Cerebellar cortex (tissue), 1 donor: ENCODE measurements at regions not wholly inside any gene's neighbourhood (a gene's known extent, or its start where the extent isn't known, plus 50 kb on each side); places are given as distances from the start of the nearest gene placed in this dataset.
"Not testable (repeated sequence)": the region's sequence is repeated elsewhere in the genome, so short reads cannot be mapped to it uniquely, and the experiment has no call there.

Source experiments
- DNase-seq: peaks from one replicate; pipeline ENCODE4 v3.0.0-alpha.2; 2015; ENCODE audit warnings: low spot score

GRCh38 chr12:25793196-25793595 is 165.3 kb upstream of the RASSF8 start:
- DNase-seq = peak; percentile 52

- no peak for DNase-seq
These were observed 163.9 kb upstream of the RASSF8 start for GRCh38 chr12:25794571-25794970.

GRCh38 chr12:25796523-25797000 is 161.9 kb upstream of the RASSF8 start:
- no peak for DNase-seq

DNA sequence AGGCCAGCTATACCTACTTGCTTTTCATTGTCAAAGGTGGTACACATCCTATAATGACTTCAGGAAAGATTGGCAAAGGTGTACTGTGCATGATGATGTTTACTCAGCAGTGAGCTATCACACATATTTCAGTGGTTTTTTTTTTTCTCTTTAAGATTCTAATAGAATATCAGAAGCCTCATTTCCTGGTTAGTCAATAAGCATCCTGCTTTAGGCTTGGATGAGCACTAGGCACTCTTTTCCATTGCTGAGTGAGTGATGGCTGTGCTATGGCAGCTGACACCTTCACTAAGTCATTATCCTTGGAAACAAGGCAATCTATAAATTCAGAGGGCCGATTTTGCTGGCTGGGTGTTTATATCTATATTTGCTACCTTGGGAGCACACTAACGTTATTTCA is 161.1 kb upstream of the RASSF8 start:
- DNase-seq = no peak

- no peak for DNase-seq
These were observed 160.5 kb upstream of the RASSF8 start for GRCh38 chr12:25797949-25798348.

DNA sequence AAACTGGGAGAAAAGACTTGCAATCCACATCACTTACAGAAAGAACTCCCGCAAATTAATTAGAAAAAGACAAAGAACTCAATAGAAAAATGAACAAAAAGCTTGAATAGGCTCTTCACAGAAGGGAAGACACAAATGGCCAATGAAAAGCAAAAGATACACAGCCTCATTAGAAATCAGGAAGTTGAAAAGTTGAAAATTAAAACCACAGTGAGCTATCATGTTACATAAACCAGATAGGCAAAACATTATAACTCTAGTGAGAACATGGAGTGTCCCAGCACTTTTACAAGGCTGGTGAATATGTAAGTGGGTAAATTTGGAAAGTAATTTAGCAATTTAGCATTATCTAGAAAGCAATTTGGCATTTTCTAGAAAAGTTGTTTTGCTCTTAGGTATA is 158.4 kb upstream of the RASSF8 start:
- DNase-seq = no peak

- DNase-seq = no peak
These were observed 156.7 kb upstream of the RASSF8 start for GRCh38 chr12:25801734-25802133.

DNA sequence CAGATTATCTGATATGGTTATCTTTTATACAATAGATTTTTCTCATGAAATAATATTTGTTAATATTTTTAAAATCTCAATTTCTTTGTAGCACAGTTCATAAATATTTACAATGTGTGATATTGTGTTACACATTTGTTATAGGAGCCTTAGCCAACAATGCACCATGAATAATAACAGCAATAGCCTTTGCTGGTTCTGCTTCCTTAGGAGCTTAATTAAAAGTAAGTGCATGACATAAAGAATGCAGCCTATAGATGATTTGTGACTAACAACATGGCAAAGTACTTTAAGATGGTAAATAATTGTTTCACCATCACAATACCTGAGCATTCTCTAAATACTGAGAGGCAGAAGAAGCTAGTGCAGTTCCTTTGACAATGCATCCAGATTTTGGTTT is 156.3 kb upstream of the RASSF8 start:
- DNase-seq = no peak

- not testable (repeated sequence) for DNase-seq
These were observed 155.3 kb upstream of the RASSF8 start for GRCh38 chr12:25803029-25803664.

DNA sequence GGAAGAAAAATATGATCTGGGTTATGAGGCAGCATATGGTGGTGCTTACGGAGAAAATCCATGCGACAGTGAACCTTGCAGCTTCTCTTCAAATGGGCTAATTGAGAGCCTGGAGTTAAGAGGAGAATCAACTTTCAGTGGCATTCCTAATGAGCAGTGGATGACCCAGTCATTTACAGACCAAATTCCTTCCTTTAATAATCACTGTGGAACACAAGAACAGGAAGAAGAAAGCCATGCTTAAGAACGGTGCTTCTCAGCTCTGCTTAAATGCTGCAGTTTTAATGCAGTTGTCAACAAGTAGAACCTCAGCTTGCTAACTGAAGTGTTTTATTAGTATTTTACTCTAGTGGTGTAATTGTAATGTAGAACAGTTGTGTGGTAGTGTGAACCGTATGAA is 154.2 kb upstream of the RASSF8 start:
- DNase-seq = not testable (repeated sequence)

DNA sequence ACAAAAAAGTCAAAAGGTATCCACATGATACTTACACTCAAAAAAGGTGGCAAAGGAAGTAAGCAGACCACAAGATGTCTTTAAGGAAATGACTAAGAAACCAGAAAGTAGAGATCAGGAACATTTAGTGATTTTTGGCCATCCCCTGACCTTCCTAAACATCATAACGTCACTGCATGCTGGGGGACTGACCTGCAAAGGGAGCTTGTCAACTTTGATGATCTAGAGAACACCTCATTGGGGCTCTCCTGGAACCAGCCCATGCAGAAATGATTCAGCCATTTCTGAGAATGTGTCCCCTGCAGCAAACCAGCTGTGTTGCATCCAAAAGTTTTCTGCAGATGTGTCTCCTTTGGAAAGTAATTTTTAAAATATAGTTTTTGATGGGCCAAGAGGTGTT is 152.2 kb upstream of the RASSF8 start:
- DNase-seq = no peak

GRCh38 chr12:25808604-25809003 is 149.9 kb upstream of the RASSF8 start:
- DNase-seq = no peak

DNA sequence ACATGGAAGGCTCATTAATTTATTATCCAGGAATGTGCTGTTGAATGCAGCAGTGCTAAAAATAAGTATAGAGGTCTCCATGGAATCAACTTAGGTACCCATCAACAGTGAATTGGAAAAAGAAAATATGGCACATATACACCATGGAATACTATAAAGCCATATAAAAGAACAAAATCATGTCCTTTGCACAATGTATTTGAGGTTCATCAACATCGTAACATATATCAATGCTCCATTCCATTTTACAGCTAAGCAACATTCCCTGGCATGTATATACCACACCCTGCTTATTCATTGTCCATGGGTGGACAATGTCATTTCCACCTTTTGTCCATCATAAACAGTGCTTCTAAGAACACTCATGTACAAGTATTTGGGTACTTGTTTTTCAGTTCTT is 147.8 kb upstream of the RASSF8 start:
- no peak for DNase-seq

- no peak for DNase-seq
These were observed 146.8 kb upstream of the RASSF8 start for GRCh38 chr12:25811656-25812126.

GRCh38 chr12:25812295-25812694 is 146.2 kb upstream of the RASSF8 start:
- DNase-seq = no peak

DNA sequence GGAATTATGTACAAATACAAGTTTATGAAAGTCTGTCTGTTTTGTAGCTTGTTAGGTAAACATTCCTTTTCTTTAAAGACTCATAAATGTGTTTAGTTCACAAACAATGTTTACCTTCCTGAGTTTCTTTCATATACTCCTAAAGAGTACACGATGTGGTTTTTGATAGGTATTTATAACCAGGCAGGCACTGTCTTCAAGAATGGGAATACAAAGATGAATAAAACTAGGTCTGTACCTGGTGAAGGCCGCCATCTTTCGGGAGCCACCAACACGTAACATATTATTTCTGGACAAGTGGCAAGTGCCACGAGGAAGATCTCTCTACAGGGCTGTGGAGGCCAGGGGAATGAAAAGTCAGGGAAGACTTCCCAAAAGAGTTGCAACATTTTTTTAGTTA is 144.6 kb upstream of the RASSF8 start:
- DNase-seq = no peak

- no peak for DNase-seq
These were observed 141.8 kb upstream of the RASSF8 start for GRCh38 chr12:25816637-25817036.

- DNase-seq = no peak
These were observed 141.3 kb upstream of the RASSF8 start for GRCh38 chr12:25817166-25817565.

- no peak for DNase-seq
These were observed 139.7 kb upstream of the RASSF8 start for GRCh38 chr12:25818596-25819390.

DNA sequence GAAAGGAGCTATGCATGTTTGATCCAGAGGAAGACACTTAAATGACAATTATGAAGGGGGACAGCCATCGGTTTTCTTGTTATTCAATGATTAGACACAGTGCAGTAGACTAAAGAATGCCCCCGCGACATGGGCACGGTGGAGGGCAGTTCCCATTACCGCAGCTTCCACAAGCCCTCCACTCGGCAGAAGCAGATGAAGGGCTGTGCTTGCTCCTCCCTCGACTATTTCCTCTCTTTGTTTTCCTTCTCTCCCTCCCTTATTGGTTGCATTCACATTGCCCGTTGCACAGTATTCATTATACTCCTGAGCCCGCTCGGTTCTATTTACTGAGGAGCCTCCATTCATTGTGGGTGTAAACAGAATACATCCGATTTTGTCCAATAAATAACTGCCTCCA is 138.8 kb upstream of the RASSF8 start:
- DNase-seq = no peak

GRCh38 chr12:25822281-25822680 is 136.2 kb upstream of the RASSF8 start:
- DNase-seq = no peak

DNA sequence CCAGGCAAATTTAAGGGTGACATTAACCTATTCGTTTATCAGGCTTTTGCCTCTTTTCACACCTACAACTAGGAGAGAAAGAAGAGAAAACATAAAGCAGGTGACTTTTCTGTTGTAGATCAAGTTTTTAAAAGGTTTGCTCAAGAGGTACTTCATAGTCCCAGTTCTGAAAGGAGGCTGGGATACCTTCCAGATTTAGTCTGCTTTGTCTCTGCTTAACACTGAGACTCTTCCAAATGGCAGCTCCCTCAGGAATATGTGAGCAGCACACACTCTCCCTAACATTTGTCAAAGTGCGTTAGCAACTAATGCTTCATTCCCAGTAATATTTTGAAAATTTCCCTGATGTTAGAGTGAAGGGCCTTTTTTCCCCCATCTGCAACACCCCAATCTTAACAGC is 133.7 kb upstream of the RASSF8 start:
- DNase-seq = no peak

- DNase-seq = no peak
These were observed 133.0 kb upstream of the RASSF8 start for GRCh38 chr12:25825446-25825845.

DNA sequence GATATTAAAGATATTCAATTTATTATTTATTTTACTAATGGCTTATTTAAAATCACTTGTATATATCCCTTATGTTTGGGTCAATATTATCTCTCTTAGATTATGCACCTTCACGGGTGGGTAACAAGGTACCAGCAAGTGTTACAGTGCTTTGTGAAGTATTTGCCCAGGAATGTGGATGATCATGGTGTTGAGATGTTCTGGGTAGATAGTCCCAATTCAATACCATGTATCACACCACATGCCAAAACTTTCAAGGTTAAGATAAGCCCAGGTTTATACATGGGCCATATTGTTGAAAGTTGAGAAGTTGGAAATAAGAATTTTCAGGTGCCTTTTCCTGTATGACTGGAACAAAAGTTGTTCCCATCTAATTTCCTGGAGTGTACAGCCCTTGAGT is 131.3 kb upstream of the RASSF8 start:
- DNase-seq = no peak
